Adrenal gland (tissue), 5 donors: ENCODE measurements at regions not wholly inside any gene's neighbourhood (a gene's known extent, or its start where the extent isn't known, plus 50 kb on each side); places are given as distances from the start of the nearest gene placed in this dataset.
A peak's percentile ranks its signal among the peaks of the same experiment; 100 is the strongest.

Source experiments
- CTCF ChIP-seq, 6 experiments: fragments of 450-650 bp in 4 of 6; fragments of 200-600 bp in 2 of 6; sonication (generic) in 1 of 6; IDR thresholded peaks; 1 replicate in 5 of 6; 2 replicates in 1 of 6; pipeline versions ENCODE4 v1.5.1 to v1.8.0; 2016 to 2021; ENCODE audit warnings: antibody characterized with exemption in 6 of 6, mild to moderate bottlenecking in 2 of 6, moderate library complexity in 1 of 6
- POLR2A ChIP-seq, 2 donors: fragments of 450-650 bp; IDR thresholded peaks; one replicate each; pipeline ENCODE4 v1.6.1; 2017; ENCODE audit warnings: antibody characterized with exemption in 2 of 2, mild to moderate bottlenecking in 2 of 2, moderate library complexity in 1 of 2
- donor health status: DM: no; HTN: no; CAD: no.

DNA sequence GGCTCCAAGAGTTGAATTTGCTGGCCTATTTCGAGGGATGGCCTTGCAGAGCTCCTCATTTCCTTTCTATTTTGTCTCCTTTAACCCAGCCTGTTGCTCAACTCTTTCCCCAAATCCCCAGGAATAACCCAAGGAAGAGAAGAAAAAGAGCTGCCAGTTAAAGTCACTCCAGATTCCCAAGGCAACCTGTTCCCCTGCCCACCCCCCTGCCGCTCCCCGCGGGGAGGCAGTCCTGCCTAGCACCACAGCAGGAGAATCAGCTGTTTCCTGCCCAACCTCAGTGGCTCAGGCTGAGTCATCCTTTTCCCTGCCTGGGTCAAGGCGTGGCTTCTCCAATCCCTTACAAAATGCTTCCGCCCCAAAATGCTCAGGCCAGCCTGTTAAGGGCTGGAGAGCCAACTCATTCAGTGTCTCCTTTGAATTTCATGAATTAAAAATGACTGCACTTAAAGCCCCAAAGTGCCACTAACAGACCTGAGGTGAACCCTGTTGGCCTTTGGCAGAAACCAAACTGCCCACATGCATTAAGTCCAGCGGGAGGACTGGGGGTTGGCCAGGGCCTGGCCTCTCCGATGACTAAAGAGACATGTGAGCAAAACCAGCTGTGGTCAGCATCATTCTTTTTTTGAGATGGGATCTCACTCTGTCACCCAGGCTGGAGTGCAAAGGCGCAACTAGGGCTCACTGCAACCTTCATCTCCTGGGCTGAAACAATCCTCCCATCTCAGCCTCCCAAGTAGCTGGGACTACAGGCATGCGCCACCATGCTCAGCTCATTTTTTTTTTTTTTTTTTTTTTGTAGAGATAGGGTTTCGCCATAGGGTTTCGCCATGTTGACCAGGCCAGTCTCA lies 83.2 kb upstream of the KIF5B start:
- TF ChIP-seq CTCF (IDR thresholded peaks at IDR 0.05) = no peak
- peak in 1 of 2 donors; percentile 57 for TF ChIP-seq POLR2A (IDR thresholded peaks at IDR 0.05)
